ENCODE measurements at regions not wholly inside any gene's neighbourhood (a gene's known extent, or its start where the extent isn't known, plus 50 kb on each side); places are given as distances from the start of the nearest gene placed in this dataset.
A peak's percentile ranks its signal among the peaks of the same experiment; 100 is the strongest.

DNA sequence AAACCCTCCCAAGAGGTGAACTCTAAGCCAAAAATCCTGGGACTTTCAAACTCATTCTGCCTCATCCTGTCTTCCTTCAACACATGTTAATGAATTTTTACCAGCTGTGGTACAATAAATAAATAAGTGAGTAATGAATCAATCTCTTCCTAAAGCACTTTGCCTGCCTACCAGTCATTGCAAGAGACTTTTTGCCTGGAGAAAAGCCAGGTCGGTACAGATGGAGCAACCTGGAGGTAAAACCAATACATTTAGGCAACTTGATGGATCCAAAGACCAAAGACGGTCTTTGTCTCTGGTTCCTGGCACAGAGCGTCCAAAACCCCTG is 324.2 kb downstream of the PMP22 start:
- DNase-seq = no peak

DNA sequence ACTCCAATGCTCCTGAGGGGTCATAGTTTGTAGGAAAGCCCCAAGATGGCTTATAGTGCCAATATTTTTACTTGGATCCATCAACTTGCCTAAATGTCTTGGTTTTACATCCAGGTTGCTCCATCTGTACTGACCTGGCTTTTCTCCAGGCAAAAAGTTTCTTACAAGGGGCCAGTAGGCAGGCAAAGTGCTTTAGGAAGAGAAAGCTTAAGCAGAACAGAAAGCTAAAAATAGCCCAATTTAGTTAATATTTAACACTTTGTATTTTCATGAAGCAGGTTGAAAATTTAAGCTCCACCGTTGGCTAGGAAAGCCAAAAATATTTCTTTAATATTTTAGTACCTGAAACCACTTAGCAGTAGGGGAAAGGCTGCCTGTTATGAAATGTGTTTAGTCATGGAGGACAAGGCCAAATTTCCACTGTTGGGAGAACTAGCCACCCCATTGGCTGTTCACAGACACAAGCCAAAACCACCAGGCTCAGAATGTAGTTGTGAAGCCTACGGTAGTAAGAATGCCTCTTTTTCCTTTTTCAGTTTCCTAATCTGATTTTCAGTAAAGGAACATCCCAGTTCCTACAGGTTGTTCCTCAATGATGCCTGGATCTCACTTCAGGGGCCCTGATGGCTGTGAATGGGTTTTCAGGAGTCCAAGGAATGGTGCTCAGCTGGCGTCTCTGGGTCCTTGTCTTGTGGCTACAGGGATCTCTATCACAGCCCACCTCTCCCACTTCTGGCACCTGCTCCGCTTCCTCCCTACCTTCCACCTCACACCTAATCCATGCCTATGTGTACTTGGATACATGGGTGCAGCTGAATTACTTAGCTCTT is 324.8 kb downstream of the PMP22 start:
- no peak for DNase-seq

DNA sequence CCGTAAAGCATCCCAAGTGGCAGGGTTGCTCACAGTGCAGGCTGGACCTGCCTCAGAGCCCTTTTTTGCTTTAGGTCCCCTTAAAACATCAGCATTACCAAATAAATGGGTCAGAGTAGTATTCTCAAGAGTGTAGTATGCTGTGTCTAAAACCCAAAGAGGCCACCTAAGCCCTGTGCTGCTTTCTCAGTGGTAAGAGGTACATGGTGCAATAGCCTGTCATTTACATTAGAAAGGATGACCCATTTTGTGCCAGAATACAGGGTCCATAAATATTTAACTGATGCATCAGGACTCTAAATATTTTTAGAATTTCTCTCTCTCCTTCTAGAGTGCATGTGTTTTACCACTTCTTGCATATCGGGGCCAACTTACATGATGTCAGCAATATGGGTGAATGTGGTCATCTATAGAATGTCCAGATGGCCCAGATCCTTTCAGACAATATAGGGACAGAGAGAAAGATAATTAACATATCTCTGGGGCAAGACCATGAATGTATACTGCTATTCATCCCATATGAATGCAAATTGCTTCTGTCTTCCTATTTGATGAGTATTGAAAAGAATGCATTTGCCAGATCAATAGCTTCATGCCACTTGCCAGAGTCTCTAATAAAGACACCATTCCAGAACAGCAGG is 329.2 kb downstream of the PMP22 start:
- DNase-seq = no peak

DNA sequence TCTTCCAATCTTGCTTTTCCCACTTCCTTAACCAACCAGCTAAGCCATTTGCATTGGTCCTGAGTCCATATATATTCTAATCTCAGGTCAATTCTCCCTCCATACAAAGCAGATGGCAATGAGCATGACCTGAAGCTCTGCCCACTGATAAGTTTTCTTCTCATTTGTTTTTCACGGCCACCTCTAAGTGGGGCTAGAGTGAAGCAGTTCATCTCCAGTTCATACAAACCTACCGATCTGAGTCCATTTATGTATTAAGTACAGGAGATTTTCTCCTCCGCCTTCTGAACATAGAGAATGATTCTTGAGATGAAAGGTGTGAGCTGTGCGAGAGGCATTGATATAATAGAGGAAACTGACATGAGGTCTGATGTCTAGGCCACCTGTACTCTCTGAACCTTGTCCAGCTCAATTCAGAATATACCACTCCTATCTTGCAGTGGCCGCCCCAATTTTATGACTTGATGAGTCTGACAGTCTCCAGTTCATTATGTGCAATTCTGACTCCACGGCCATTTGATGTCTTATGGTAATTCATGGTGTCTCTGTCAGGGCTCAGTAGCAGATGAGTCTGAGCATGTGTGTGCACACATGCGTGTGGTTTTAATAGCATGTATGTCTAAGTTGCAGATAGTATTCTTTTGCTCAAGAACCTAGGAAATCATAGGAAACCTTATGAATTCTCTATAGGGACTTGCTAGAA is 329.8 kb downstream of the PMP22 start:
- no peak for DNase-seq

DNA sequence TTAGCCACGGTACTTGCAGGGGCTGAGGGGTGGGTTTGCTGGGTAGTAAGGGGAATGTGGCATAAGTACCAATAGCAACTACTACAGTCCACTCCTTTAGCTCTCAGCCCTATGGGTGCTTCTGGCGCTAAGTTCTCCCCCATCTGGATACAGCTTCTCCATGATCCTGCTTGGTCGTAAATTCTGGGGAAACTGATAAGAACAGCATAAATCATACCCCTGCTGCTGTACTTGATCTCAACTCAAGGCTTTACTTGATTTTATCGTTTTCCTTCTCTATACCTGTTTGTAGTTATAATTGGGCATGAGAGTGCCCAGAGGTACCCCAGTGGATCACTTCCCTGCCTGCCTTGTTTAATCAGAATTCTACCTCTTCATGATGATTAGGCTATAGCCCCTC is 331.4 kb downstream of the PMP22 start:
- DNase-seq = no peak

DNA sequence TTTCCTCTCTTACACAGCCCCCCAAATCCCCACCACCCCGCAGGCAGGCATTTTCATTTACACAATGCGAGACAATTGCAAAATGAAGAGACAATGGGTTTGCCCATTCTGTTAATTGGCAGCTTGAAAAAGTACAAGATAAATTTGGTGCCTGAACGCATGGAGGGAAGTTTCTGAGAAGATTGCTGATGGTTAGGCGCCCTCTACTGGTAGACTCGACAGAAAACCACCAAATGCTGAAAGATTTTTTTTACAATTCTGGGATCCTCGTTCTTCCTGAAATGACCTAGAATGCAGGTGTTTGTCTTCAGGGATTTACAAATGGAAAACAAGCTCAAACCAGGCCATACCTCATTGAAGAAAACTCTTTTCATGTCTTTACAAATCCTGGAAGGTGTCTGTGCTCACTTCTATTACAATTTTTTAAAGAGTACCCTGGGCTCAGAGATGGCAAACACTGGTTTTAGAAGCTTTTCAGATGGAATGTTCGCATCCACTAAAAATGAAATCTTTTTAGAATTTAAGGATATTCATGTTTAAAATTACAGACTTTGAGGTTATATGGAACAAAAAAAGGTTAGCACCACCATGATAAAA is 338.5 kb downstream of the PMP22 start:
- peak; percentile 36 for DNase-seq

DNA sequence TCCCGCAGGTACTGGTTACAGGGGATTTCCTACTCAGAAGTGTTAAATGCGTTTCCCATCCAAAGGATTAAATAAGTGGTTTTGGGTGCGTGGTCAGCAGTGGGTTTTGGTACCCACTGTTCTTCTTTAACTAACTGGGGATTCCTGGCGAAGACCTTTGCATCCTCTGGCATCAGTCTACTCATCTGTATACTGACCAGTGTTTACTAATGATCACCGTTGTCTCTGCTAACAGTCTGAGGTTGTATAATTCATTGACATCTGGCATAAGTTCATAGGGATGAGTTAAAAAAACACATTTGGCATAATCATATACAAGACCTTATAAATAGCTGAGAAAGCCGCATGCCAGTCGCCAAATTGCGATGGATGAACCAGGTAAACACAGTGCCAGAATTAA is 339.1 kb downstream of the PMP22 start:
- DNase-seq = no peak

DNA sequence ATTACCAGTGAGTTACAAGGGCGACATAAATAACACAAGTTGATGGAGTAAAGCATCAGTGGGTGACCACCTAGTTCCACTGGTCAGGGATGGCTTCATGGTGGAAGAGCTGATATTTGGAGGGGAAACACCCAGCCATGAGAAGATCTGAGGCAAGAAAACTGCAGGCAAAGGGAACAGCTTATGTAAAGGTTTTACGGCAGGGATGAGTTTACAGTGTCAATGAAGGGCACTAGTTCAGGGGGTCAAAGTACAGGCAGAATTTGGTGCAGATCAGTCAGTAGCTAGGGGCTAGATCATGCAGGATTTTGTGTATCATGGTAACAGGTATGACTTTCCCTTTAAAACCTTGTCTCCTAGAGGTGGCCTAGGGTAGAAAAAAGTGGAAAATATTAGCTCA is 339.6 kb downstream of the PMP22 start:
- DNase-seq = no peak

DNA sequence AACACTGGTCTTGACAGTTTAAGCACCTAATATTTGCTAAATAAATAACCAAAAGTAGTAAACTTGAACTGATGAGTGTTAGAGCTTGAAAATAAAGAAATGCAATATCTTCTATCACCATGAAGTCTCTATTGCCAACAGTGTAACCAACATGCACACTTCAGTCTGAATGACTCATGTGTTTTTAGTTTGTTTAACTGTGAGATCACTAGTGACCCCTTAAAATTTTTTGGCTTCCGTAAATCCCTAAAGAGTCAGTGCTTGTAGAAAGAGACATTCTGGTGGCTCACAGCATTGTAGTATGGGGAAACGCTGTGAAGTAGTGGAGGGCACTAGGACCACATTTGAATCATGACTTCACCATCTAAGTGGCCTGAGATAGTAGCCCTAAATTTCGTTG is 341.1 kb downstream of the PMP22 start:
- DNase-seq = no peak

DNA sequence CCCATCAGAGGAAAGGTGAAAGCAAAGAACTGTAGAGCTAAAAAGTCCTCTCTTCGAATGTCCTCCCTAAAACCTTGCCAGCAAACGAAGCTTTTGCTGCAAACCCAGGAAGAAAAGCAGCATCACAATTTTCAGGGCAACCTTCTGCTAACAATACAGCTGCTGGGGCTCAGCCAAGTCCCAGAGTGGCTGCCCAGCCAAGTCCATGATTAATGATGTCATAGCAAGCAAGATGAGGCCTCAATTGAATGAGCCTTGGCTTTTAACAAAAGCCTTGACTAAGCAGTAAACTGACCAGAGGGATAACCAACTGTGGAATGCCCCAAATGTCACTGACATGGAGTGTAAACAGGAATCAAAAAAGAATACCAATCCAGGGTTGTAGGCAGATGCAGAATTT is 342.7 kb downstream of the PMP22 start:
- no peak for DNase-seq

DNA sequence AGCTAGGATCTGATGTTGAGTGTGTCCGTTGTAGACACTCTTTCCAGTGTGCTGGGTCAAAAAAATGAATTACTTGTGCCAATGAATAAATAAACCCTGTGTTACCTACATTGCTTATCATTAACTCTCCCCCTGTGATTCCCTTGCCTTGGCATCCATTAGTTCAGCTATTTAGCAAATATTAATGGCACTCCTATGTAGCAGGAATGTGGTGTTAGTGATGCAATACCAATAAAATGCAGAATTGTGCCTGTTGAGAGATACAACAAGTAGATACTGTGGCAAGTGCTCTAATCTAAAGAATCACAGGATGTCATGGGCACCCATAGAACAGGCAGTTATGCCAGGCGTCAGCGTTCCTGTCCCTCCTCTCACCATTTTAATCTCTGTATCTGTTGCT is 343.2 kb downstream of the PMP22 start:
- DNase-seq = no peak

DNA sequence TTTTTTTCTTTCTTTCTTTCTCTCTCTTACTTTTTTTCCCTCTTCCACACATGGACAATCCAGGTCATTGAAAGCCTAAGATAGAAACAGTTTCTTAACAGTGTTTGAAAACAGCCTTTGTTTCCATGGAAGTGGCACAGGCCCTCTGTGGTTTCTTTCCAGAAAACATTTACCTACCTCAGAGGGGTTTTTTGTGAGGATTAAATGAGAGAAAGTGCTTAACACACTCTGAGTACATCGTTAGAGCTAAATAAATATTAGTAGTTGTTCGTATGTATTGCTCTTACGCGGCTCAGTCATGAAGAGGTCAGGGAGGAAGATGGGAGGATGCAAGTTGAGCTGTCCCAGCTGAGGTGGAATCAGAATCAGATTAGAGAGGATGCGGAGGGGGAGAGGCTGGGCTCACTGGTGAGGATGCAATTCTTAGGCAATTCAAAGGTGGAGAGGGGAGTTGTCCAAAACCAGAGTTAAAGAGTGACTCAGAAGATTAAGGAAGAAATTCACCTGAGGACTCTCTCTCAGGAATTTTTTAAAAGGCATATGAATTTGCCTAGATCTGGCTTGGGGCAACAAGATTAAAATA is 345.4 kb downstream of the PMP22 start:
- DNase-seq = no peak

DNA sequence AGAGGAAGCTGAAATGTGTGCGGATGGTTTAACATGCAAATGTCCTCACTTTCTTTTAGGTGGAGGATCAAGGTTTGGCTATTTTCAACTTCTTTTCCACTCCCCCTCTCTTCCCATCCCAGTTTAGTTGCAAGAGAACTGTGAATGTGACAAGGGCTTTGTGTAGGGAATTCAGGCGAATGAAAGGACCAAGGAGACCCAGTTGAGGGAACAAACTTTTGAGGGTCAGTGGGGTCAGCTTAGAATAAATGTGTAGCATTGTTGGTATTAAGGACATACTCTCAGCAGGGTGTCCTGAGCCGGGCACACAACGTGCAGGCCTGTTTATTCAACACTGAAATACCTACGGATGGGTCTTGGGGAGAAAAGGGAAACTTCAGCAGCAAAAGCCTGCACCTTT is 346.0 kb downstream of the PMP22 start:
- DNase-seq = no peak

DNA sequence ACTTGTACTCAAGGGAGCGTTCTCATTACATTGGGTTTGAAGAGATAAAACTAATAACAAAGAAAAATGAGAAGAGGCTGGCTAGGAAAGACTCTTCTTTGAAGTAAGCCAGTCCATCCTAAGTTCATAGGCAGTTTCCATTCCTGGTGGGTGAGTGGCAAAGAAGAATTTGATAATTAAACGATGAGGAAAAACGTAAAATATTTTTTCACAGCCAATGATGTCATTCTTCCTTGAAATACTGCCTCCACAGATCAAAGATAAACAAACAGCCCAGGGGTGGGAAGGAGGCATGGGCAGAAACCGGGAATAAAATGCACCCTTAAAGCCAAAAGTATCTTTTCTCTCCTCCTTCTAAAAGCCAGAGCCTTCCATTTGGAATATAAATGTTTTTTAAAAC is 346.6 kb downstream of the PMP22 start:
- DNase-seq = no peak

DNA sequence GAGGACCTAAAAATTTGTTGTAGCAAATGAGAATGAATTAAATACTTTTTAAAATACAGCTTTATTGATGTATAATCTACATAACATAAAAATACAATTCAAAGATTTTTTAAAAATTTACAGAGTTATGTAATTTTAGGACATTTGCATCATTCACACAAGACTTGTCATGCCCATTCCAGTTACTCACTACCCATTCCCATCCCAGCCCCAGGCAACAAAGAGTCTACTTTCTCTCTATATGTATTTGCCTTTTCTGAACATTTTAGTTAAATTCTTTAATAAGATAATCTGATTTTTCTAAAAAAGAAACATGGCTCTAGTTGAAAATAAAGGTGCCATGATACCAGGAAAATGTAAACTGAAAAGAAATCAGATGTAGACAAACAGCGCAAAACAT is 354.2 kb downstream of the PMP22 start:
- DNase-seq = no peak

DNA sequence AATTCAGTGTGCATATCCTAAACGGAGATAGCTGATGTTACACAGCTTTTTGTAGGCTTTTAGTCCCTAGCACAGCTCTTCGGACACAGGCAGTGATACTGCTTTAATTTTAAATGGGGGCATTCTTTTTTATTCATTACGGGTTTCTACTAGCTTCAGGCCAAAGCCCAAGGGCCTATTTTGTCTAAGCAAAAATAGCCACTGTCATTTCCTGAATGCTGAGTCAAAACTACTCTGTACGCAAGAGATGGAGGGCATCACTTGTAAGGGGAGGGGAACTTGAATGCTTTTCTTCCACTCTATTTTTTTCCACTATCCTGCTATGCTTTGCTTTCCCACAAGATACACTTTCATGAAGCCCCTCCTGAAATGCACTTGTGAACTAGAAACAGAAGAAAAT is 360.7 kb downstream of the PMP22 start:
- no peak for DNase-seq

DNA sequence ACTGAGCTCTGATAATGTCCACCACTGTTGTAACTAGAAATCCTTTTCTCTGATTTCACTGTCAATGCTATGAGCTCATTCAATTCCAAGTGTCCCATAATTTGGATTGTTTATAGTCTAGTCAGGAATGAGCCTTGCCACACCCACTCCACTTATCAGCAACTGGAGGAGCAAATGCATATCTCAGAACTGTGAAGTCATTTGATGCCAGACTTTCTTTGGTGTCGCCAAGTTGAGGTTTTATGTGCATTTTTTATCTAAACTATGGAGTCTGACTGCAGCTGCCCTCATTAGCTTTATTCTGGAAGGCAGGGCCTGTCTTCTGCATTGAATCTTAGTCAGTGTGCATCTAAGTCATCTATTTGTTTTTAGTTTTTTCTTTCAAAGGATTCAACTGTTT is 361.3 kb downstream of the PMP22 start:
- DNase-seq = no peak

DNA sequence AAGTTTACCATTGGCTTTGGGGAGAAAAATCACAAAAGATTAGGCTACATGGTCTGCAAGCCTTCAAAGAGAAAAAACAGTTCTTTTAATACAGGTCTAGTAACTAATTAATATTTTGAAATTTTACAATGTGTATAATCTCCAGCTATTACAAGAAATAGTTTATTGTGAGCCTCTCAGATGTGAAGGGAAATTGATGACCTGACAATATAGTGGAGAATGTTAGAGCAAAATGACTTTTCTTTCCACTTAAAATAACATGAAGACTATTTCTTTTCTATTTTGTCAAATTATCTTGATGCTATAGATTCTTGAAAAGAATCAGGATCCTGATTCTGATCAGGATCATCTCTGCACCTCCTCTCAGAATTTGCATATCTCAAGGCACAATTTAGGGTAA is 362.3 kb downstream of the PMP22 start:
- no peak for DNase-seq

DNA sequence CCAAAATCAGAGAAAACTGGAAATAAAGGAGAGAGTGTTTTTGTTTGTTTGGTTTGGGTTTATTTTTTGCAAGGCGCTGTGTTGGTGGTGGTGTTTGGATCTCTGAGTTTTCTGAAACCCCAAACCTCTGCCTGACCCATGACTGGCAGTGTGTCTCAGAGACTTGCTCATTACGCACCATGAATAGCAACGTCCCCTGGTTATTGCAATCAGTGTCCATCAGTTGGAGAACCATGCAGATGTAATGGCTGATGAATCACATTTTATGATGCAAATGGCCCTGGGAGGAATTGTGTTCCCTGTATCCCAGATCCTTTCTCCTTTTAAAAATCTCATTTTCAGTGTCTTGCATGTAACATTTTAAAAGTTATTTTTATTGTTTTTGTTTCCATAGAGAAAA is 362.8 kb downstream of the PMP22 start:
- no peak for DNase-seq

DNA sequence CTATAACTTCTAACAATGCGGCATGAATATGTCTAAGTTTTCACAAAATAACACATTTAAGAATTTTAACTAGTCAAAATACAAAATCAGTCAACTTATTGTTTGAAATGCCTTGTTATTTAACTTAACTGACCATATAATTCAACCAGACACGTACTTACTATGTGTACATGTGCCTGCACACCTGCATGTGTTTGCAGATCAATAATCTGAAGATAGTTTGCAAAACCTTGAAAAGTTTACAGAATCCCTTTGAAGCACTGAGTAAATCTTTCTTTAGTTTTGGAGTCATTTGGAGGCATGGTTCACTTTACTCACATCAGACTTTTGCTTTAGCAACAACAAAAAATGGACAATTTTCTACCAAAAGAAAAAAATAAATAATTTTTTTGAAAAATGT is 363.8 kb downstream of the PMP22 start:
- no peak for DNase-seq

DNA sequence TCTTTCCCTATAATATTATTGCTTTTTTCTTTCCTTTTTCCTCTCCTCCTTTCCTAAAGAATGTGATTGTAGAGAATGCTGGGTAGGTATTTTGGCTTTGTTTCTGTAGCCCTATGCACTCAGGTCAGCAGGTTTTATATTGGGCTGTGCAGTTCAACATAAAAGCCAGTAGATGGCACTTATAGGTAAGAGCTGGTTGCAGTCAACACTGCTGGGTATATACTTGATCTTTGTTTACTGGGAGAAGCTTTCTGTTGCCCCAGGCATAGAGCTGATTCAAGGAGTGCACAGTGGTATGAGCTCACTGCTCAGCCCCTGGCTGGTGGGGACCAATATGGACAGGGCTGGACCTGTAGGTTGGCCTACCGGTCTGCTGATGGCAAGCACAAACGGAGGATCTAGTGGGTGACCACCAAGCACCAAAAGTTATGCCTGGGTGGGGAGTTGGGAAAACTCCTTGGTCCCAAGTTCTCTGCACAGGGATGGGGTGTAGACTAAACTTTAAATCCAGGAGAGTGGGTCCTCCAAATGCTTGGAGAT is 378.9 kb downstream of the PMP22 start:
- DNase-seq = no peak

DNA sequence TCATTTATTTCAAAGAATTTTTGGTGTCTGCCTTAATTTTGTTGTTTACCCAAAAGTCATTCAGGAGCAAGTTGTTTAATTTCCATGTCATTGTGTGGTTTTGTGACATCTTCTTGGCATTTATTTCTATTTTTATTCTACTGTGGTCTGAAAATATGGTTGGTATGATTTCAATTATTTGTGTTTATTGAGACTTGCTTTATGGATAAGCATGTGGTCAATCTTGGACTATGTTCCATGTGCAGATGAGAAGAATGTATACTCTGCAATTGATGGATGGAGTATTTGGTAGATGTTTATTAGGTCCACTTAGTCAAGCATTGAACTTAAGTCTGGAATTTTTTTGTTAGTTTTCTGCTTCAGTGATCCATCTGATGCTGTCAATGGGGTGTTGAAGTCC is 383.0 kb downstream of the PMP22 start:
- DNase-seq = no peak
